GM18867 (cell line): ENCODE measurements at regions not wholly inside any gene's neighbourhood (a gene's known extent, or its start where the extent isn't known, plus 50 kb on each side); places are given as distances from the start of the nearest gene placed in this dataset.
"Not testable (repeated sequence)": the region's sequence is repeated elsewhere in the genome, so short reads cannot be mapped to it uniquely, and the experiment has no call there.

ENCODE experiments used
- ATAC-seq: cut with Tn5 transposase; IDR thresholded peaks from one replicate; pipeline ENCODE4 v1.9.1; 2021; ENCODE audit warnings: mild to moderate bottlenecking, moderate library complexity; ENCODE audit not compliant: unreplicated experiment

DNA sequence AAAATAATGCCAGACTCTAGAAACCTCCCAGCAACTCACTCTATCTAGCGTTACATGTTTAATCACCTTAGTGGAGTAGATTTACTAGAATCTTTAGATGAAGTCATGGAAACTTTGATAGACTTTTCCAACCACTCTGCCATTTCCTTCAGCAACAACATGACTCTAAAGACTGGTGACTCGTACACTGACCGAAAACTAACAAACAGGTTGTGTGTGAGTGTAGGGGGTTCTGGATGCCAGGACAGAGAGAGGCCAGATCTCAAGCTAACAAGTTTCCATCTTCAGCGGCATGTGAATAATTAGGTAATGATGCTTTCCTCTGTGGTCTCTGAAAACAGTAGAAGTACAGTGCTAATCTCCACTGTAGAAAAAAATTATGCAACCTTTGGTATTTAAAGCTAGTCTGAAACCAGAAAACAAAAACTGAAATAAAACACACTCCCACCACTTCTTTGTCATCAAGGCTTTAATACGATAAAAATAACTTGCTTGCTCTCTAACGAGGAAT is 286.4 kb downstream of the PRDM5 start:
- no peak for ATAC-seq

DNA sequence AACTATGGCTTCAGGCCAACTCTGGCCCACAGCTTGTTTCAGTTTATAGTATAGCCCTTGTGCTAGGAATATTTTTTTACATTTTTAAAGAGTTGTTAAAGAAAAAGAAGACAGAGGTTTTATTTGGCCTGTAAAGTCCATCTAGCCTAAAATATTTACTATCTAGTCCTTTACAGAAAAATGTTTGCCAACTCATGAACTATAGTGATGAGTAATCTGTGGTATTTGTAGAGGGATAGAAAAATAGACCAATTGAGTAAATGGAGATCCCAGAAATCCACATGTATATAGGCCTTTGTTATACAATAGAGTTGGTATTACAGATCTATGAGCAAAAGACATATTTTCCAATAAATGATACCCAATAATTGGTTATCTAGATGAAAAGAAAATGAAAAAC is 288.7 kb downstream of the PRDM5 start:
- no peak for ATAC-seq

DNA sequence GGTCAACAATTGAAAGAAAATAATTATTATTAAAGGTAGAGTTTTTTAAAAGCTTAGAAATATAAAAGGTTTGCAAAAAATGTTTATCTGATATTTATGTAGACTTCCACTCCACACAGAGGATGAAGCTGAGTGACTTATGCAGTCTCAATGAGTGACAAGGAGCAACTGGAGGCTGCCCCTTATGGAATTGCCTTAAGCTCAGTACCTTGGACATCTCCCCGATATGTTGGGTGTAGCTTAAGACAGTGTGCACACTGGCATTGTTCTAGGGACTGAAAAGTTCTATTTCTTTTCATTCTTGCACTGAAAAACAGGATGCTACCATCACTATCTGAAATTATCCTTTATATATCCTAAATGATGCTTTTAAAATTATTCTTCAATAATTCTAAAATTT is 292.1 kb downstream of the PRDM5 start:
- no peak for ATAC-seq

DNA sequence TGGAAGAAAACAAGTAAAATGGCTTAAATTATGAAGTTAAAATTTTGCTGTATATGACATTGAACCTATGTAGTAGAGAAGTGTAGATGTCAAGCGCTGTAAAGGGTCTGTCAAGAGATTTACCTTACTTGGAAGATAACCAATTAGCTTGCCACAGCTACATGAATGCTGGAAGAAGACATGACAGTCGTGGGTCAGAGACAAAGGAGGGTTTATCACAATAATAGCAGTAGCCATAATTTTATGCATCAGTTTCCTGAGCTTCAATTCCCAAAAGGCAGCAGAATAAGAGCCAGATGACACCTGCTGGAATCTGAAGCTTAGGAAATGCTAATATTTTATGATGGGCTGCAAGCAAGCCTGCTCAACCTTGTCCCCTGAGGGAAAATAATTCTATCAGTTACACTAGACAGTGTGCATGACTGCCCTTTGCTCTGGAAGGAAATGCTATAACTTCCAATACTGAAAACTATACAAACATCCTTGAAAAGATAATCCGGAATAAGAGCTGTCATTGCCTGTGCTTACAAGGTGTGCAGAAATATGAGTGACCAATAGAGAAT is 292.9 kb downstream of the PRDM5 start:
- no peak for ATAC-seq

DNA sequence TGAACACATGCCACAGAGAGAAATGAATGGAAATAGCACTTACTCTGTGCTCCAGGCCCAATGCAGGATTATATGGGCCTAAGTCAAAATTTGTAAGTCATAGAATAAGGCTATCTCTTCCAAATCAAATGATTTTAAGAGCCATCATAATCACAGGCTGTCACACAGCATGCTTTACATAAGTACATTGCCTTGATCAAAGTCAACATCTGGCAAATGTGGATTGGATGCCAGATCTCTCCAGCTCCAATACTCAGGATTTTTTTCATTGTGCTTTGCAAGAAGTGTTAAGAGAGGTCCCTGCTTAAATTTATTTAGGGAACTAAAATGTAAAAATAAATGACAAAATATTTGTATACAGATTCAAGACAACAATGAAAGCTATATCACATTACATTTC is 299.9 kb downstream of the PRDM5 start:
- no peak for ATAC-seq

DNA sequence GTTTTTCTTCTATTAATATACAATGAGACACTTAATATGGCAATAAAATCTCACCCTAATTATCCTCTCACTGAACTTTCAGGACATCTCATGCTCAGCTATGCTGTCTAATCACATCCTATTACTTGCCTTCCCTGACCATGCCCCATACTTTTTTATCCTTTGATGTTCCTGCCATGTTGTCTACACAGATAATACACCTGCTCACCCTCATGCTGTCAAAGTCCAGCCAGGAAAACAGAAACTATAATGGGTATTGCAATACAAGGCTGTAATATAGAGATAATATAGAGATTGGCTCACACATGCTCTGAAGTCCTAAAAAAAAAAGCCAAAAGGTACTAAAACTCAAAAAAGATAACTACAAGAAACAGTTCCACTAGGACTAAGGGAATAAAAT is 305.4 kb downstream of the PRDM5 start:
- ATAC-seq, result no peak

DNA sequence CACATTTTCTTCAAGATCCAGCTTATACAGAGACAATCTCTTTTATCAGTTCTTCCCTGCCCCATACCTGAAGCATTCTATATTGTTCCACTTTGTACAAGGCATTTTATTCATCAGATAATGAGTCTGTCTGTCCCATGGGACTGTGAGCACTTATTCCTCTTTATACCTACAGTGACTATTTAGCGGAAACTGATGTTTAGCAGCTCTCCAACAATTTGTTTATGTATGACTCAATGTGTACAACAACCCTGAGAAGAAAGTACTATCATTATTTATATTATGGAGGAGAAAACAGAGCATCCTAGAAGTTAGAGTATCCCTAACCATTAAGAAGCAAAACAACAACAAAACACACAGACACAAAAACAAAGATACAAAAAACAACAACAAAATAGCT is 306.5 kb downstream of the PRDM5 start:
- no peak for ATAC-seq

DNA sequence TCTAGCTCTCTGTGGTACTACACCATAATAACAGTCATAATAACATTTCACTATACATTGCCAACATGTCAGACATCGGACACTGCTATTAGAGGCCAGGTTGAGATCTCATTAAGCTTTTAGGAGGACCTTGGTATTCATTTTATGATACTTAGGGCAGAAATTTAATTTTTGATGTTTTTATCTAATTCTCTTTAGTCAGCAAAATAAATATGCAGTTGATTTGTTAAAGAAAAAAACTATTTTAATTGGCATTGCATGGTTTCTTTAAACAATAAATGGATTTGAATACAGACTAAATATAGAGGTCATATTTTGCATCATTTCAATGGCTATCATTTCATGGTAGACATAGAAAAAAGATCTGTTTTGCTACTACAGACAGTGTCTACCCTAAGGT is 308.7 kb downstream of the PRDM5 start:
- ATAC-seq, result no peak

DNA sequence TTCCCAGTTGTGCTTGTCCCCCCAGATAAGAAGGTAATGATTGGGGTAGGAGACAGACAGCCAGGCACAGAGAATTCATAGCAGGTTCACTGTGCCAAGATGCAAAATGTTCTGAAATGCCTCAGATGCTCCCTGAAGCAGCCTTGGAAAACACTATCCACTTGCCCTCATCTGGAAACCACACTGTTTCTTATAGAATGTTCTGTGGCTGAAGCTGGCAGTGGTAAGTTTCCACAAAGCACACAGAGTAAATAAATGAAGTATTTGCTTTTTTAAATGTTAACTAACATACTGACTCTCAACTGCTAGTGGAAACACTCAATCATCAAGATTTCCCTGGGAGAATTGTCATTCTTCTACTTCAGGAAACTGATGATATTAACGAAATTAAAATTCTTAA is 311.4 kb downstream of the PRDM5 start:
- ATAC-seq, result no peak

DNA sequence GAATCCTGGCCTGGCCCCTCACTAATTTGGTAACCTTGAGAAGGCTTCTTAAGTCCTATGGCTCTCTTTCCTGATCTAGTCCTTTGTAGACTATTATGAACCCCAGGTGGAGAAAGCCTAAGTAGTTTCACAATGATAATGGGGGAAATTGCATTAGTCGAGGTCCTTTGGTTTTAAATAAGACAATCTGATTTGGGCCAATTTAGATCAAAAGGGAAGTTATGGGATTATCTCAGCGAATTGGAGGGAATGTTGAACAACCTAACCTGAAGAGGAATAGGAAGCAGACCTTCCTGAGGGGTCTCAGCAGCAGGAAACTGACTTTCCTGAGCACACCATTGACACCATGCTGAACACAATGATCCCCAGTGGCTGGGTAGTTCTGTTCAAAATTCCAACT is 331.5 kb downstream of the PRDM5 start:
- no peak for ATAC-seq

DNA sequence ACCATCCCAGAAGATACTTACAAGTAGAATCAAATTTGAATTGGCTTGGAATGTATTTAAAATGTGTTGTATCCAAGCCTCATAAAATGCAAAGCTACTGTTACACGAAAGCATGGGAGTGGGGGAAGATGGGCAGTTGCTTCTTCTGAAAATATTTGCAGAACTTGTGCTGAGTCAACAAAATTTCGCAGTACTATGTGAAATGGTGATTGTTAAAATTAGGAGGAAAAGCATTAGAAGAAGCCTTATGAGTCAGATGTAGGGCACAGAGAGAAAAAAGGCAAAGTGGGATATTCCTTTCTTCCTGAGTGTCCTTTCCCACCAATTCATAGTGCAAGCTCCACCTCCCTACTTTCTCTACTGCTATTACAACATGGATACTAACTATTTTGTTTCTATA is 332.7 kb downstream of the PRDM5 start:
- ATAC-seq, result no peak

DNA sequence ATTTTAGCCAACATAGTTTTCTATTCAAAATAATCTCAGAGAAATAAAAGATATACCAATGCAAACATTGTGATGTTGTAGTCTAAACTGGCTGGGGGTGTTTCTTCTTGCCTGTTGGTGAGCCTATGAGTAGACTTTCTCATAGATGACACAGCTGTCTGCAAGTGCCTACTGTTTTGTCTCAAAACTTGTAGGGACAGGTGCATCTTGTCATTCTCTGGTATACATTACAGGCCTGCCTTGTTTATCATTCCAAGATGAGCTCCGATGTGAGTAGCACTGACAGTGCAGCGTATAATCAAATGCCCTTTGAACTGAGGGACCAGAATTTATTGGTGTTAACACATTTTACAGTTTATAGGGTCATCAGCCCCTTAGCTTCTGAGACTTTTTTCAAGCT is 353.8 kb downstream of the PRDM5 start:
- ATAC-seq, result no peak

DNA sequence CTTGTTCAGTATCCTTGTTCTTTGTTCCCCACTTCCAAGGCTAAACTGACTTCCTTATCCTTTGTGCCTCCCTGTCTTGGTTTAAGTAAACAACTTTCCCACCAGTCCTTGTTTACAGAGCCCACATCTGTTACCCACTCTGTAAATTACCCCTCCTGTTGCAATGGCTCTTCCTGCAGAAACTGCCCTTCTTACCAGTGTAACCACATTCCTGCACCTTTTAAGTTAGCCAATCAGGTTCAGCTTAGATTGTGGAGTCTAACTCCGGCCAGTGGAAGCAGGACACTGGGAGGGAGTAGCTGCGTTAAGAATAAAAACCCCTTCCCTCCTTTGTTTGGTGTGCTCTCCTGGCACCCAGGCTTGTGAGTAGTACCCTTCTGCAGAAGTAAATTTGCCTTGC is 360.9 kb downstream of the PRDM5 start:
- ATAC-seq, result no peak

DNA sequence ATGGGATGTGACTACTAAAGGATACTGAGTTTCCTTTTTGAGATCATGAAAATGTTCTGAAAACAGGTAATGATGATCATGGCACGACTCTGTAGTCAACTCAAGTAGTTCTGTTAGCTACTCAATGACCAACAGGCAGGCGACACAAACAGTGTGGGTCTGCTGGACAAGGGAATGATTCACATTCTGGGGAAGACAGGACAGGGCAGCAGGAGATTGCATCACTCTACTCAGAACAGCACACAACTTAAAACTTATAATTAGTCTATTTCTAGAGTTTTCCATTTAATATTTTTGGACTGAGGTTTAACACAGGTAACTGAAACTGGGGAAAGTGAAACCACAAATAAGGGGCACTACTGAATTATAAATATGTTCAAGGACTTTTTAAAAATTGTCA is 365.2 kb downstream of the PRDM5 start:
- no peak for ATAC-seq

DNA sequence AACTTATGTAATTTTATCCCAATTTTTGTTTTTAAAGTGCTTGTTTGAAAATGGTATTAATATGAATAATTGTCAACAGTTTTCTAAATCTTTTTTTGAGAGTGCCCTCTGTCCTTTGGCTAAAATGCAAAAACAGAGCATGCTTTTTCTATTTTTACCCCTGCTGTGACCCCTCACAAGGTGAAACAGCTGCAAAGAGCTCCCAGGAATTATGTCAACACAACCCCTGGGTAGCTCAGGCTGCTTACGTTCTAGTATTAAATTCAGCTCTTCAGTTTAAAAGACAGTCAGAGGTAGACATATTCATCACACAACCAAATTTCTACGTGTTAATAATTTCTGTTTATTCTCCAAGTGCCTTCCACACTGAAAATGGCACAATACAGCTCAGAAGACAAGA is 367.5 kb downstream of the PRDM5 start:
- no peak for ATAC-seq

DNA sequence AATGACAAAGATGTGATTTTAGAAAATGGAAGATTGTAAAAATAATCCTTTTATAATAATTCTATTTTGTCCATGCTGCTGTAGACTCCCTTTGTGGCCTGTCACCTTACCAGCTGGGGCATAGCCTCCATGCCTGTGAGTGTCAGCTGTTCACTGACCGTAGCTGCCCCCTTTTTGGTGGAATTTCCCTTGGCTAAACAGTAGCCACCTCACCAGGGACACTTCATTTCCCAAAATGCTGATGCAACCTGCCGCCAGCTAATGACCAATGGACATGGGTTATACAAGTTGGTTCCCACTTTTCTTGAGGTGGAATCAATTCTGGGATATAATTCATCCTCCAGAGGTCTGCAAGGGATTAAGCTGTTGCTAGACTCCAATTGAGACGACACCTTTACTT is 368.4 kb downstream of the PRDM5 start:
- ATAC-seq, result no peak

DNA sequence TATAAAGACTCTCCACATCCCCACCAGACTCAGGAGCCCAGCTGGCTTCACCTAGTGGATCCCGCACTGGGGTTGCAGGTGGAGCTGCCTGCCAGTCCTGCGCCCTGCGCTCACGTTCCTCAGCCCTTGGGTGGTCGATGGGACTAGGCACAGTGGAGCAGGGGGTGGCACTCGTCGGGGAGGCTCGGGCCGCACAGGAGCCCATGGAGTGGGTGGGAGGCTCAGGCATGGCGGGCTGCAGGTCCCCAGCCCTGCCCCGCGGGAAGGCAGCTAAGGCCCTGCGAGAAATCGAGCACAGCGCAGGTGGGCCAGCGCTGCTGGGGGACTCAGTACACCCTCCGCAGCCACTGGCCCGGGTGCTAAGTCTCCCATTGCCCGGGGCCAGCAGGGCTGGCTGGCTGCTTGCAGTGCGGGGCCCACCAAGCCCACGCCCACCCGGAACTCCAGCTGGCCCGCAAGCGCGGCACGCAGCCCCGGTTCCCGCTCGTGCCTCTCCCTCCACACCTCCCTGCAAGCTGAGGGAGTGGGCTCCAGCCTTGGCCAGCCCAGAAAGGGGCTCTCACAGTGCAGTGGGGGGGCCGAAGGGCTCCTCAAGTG is 371.8 kb downstream of the PRDM5 start:
- not testable (repeated sequence) for ATAC-seq

DNA sequence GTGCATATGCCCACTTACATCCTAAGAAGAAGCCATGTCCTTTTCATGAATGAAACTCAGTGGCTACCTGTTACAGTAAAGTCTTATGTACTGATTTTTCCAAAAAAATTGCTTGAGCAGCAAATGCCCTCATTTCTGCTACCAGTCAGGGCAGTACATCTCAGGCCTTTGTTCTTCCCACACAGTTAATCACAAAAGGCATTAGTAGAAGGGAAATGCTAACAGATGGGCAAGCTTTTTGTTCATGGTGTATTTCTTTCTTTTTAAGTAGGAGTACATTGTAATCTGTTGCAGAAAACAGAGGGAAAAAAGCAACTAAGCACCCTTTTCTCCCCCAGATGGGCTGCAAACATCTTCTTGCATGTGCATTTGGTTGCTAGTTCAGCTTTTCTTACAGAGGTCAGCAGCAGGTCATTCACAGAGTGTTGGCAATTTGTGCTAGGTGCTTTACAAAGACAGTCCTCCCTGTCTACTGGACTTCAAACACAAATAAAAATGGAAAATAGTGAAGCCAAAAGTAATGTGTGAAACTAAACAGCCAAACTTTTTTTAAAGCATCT is 373.4 kb downstream of the PRDM5 start:
- no peak for ATAC-seq

DNA sequence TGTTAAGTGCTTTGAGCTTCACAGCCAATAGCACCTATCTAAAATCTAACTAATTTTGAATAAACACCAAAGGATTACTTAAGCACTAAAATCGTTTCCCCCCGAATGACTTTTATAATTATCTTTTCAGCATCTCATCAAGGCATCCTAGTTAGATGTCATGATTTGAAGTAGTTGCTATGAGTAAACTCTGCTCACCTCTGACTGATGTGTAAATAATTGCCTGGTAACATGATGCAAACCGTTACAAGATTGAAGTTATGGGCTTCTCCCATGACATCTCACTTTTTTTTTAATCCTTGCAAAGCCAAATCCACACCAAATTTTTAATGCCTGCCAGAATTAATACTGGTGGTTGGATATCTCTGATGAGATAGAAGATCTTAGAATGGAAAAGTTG is 377.1 kb downstream of the PRDM5 start:
- no peak for ATAC-seq

DNA sequence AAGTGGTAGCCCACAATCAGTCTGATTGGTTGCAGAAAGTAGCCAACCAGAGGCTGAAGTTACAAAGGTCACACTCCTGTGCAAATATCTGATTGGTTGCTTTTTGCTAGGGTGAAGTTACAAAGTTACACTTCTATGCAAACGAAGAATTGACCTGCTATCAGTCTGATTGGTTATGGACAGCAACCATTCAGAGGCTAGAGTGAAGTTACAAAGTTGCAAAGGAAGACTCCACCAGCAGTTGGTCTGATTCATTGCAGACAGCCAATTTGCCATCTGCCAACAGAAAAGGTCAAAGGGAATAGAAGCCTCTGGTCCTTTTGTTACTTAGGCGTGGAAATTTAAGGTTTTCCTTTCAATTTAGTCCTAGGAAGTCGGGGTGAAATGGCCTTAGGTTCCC is 377.7 kb downstream of the PRDM5 start:
- no peak for ATAC-seq

DNA sequence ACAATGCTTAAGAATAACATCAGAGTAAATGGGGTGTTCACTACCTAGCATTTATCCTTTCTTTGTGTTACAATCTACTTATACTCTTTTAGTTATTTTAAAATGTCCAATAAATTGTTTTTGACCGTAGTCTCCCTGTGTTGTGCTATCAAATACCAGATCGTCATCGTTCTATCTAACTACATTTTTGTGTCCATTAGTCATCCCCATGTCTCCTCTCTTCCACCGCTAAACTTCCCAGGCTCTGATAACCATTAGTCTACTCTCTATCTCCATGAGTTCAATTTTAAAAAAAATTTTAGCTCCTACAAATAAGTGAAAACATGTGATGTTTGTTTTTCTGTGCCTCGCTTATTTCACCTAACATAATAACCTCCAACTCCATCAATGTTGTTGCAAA is 381.9 kb downstream of the PRDM5 start:
- no peak for ATAC-seq

DNA sequence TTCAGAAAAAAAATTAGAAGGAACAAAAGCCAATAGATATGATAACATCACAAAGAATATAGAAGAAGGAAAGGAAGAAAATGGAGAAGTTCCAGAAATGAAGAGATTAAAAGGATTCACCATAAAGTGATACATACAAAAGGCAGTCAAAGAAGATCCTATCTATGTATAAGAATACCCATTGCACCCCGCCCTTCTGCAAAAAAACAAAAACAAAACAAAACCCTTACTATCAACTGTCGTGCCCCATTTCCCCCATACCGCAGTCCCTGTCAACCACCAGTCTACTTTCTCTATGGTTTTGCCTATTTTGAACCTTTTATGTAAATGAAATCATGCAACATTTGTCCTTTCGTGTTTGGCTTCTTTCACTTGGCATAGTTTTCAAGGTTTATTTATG is 385.6 kb downstream of the PRDM5 start:
- ATAC-seq, result no peak

DNA sequence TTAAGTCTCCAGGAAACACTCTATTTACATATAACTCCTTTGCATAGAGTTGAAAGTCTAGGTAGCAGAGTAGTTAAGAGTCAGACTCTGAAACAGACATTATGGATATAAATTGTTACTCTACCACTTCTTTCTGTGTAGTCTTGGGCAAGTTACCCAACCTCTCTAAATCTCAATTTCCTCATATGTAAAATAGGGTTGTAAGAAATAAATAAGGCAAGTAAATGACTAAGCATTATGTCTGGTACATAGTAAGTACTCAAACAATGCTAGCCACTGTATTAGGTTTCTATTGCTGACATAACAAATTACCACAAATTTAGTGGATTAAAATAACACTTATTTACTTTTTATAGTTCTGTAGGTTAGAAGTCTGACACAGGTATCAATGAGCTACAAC is 394.1 kb downstream of the PRDM5 start:
- no peak for ATAC-seq
